ENCODE measurements at regions not wholly inside any gene's neighbourhood (a gene's known extent, or its start where the extent isn't known, plus 50 kb on each side); places are given as distances from the start of the nearest gene placed in this dataset.
"Not testable (repeated sequence)": the region's sequence is repeated elsewhere in the genome, so short reads cannot be mapped to it uniquely, and the experiment has no call there.

- H3K4me3 ChIP-seq (ENCODE audit: low read length) = not testable (repeated sequence)
Measured at GRCh38 chr6:127406722-127407121, 52.5 kb downstream of the KIAA0408 start.

- H3K4me3 ChIP-seq (ENCODE audit: low read length) = no peak overlapping the region
- no peak for TF ChIP-seq ZNF274 (IDR thresholded peaks at IDR 0.05; ENCODE audit: low read depth, low read length)
Measured at GRCh38 chr6:127406122-127406521, 53.1 kb downstream of the KIAA0408 start.

- H3K4me3 ChIP-seq (ENCODE audit: low read length) = no peak overlapping the region
- TF ChIP-seq ZNF274 (IDR thresholded peaks at IDR 0.05; ENCODE audit: low read depth, low read length) = no peak
Measured at GRCh38 chr6:127404594-127405178, 54.5 kb downstream of the KIAA0408 start.

DNA sequence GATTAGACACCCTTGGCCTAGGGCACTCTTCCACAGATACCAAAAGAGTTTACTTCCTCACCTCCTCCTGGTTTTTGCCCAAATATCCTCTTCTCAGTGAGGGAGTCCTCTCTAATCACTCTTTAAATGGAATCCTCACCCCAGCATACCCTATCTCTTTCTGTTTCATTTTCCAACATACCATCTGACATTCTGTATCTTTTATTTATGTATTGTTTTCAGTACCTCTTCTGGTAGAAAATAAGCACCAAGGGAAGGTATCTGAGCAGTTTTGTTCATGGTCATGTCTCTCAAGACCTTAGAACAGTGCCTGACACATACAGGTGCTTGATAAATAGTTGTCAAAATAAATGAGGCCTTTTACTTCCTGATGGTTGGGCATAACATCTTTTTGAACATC lies 55.1 kb downstream of the KIAA0408 start:
- no peak for TF ChIP-seq ZNF274 (IDR thresholded peaks at IDR 0.05; ENCODE audit: low read depth, low read length)

GRCh38 chr6:127403636-127404035 lies 55.6 kb downstream of the KIAA0408 start:
- no peak for TF ChIP-seq ZNF274 (IDR thresholded peaks at IDR 0.05; ENCODE audit: low read depth, low read length)

More for the DNA sequence above, 55.1 kb downstream of the KIAA0408 start:
- H3K4me3 ChIP-seq (ENCODE audit: low read length) = peak overlapping the region; percentile 20; the same call in 1 of the 2 replicates

DNA sequence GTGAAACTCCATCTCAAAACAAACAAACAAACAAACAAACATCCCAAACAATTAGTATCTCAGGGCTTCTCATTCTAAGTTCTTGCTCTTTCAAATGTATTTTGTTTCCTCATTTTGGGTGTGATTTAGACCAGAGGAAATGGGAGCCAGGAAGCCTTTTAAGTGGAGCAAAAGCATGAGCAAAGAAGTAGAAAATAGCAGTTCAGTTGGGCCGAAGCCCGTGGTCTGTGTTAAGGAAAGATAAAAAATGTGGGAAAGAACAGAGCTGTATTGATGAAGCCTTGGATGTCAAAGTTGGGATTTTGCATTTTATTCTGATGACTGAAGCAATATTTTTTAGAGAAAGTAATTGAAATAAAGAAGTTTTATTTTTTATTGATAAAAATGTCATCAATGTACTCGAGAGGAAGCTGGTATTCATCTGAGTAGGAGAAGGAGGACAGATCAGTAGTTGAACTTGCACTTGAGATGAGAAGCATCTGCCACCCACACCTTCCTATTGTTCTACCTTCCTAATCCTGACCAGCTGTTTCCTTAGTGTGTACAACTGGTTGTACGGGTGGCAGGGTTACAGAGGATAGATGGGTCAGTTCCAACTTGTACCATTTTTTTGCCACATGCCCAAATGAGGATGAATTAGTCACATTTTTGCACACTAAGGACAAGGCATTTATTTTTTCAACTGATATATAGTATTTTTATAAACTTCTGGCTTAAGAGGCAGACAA lies 56.1 kb downstream of the KIAA0408 start:
- no peak for TF ChIP-seq ZNF274 (IDR thresholded peaks at IDR 0.05; ENCODE audit: low read depth, low read length)
- H3K4me3 ChIP-seq (ENCODE audit: low read length) = no peak overlapping the region

More at GRCh38 chr6:127403636-127404035, 55.6 kb downstream of the KIAA0408 start:
- H3K4me3 ChIP-seq (ENCODE audit: low read length) = peak overlapping the region; percentile 20; the same call in 1 of the 2 replicates

GRCh38 chr6:127397729-127398630 lies 54.6 kb upstream of the ECHDC1 start:
- H3K4me3 ChIP-seq (ENCODE audit: low read length) = no peak overlapping the region
- TF ChIP-seq ZNF274 (IDR thresholded peaks at IDR 0.05; ENCODE audit: low read depth, low read length) = no peak

GRCh38 chr6:127397171-127397597 lies 53.8 kb upstream of the ECHDC1 start:
- not testable (repeated sequence) for H3K4me3 ChIP-seq (ENCODE audit: low read length)

Data from GM08714 (cell line).